GM04504 (cell line): ENCODE measurements at regions not wholly inside any gene's neighbourhood (a gene's known extent, or its start where the extent isn't known, plus 50 kb on each side); places are given as distances from the start of the nearest gene placed in this dataset.

ENCODE experiments used
- DNase-seq: peaks from one replicate; pipeline ENCODE4 v3.0.0-alpha.2; 2012; ENCODE audit warnings: low read depth

- no peak for DNase-seq
These were observed 240.7 kb upstream of the TBC1D5 start for GRCh38 chr3:17983106-17983505.

- DNase-seq: no peak
These were observed 239.9 kb upstream of the TBC1D5 start for GRCh38 chr3:17982211-17982880.

- no peak for DNase-seq
These were observed 238.4 kb upstream of the TBC1D5 start for GRCh38 chr3:17980863-17981262.

- DNase-seq: no peak
These were observed 237.5 kb upstream of the TBC1D5 start for GRCh38 chr3:17979911-17980310.

- DNase-seq: no peak
These were observed 236.8 kb upstream of the TBC1D5 start for GRCh38 chr3:17979252-17979651.

- no peak for DNase-seq
These were observed 231.9 kb upstream of the TBC1D5 start for GRCh38 chr3:17974206-17974841.

GRCh38 chr3:17972959-17973906, 230.8 kb upstream of the TBC1D5 start:
- DNase-seq: no peak

- no peak for DNase-seq
These were observed 230.0 kb upstream of the TBC1D5 start for GRCh38 chr3:17972476-17972875.

GRCh38 chr3:17972030-17972429, 229.6 kb upstream of the TBC1D5 start:
- no peak for DNase-seq

- no peak for DNase-seq
These were observed 227.6 kb upstream of the TBC1D5 start for GRCh38 chr3:17969985-17970568.

GRCh38 chr3:17969244-17969643, 226.8 kb upstream of the TBC1D5 start:
- DNase-seq: no peak

- no peak for DNase-seq
These were observed 225.6 kb upstream of the TBC1D5 start for GRCh38 chr3:17967953-17968607.

GRCh38 chr3:17967111-17967510, 224.7 kb upstream of the TBC1D5 start:
- DNase-seq: no peak

GRCh38 chr3:17965331-17965730, 222.9 kb upstream of the TBC1D5 start:
- DNase-seq: no peak

GRCh38 chr3:17964108-17964507, 221.7 kb upstream of the TBC1D5 start:
- no peak for DNase-seq

GRCh38 chr3:17955411-17955810, 213.0 kb upstream of the TBC1D5 start:
- no peak for DNase-seq

GRCh38 chr3:17954801-17955200, 212.4 kb upstream of the TBC1D5 start:
- no peak for DNase-seq

- no peak for DNase-seq
These were observed 208.8 kb upstream of the TBC1D5 start for GRCh38 chr3:17951241-17951640.

- DNase-seq: no peak
These were observed 206.7 kb upstream of the TBC1D5 start for GRCh38 chr3:17949101-17949500.

GRCh38 chr3:17947833-17948232, 205.4 kb upstream of the TBC1D5 start:
- DNase-seq: no peak

- no peak for DNase-seq
These were observed 204.2 kb upstream of the TBC1D5 start for GRCh38 chr3:17946619-17947018.
